ENCODE measurements at regions not wholly inside any gene's neighbourhood (a gene's known extent, or its start where the extent isn't known, plus 50 kb on each side); places are given as distances from the start of the nearest gene placed in this dataset.

DNA sequence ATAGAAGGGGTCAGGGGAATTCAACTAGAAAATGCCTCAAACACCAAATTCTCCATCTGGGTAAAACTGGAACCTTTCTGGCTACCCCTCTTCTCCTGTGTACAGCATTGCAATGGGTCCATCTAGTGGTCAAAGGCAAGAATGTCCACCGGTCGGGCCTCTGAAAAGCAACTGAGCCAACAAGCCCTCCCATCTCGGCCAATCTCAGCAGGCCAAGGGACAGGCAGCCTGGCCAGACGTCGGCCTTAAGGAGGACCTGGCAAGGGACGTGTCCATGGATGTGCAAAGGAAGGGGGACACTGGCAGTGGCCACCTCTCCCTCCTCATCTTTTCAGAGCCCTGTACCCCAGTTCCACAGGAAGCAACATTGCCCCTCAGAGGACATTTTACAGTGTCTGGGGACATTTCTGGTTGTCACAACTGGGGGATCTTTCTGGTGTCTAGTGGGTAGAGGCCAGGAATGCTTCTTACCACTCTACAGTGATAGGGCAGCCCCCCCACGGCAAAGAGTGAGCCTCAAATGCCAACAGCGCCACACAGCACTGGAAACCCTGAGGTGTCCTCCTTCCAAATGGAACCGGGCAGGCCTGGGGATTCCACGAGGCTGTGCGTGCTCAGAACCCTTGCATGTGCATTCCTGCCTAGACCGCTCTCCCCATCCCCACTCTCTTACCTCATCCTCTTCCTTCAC, 99.8 kb upstream of the FOXA2 start:
- in situ Hi-C loops (cut with MboI; ENCODE audit: low pct_unique_long_range_greater_than_20kb, low sequenced_read_pairs, unreplicated experiment) = no loop called here
- DNase-seq (ENCODE audit: low spot score) = peak; percentile 67
- TF ChIP-seq, protein P1, sequence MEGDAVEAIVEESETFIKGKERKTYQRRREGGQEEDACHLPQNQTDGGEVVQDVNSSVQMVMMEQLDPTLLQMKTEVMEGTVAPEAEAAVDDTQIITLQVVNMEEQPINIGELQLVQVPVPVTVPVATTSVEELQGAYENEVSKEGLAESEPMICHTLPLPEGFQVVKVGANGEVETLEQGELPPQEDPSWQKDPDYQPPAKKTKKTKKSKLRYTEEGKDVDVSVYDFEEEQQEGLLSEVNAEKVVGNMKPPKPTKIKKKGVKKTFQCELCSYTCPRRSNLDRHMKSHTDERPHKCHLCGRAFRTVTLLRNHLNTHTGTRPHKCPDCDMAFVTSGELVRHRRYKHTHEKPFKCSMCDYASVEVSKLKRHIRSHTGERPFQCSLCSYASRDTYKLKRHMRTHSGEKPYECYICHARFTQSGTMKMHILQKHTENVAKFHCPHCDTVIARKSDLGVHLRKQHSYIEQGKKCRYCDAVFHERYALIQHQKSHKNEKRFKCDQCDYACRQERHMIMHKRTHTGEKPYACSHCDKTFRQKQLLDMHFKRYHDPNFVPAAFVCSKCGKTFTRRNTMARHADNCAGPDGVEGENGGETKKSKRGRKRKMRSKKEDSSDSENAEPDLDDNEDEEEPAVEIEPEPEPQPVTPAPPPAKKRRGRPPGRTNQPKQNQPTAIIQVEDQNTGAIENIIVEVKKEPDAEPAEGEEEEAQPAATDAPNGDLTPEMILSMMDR (IDR thresholded peaks at IDR 0.05; ENCODE audit: extremely low read depth, insufficient read depth, missing control alignments) = peak; percentile 83

DNA sequence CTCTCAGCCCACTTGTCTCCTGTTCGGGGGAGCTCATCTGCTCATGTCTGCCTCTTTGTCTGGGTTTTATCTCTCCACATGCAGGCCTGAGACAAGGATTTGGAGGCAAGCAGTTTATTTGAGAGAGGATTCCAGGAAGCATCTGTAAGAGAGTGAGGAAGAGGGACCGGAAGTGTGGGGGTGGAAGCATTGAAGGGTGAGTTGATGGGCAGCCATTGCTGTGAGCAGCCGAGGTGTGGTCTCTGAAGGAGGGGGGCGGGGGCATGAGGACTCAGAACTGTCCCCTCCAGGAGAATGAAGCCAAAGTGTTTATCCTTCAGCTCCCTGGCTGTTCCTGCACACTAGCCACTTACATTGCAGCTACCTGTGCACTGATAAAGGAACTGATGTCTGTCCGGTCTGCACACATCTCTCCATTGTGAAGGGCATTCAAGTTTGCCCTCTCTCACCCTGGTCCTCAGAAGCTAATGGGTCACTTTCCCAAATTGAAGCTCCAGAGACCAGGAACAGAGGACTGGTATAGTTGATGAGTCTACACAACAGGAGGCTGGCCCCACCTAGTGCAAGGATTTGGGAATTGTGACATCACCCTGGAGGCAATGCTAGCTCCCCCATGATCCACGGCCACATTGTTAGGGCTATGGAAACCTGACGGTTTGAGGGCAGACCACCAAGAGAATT, 100.5 kb upstream of the FOXA2 start:
- in situ Hi-C loops (cut with MboI; ENCODE audit: low pct_unique_long_range_greater_than_20kb, low sequenced_read_pairs, unreplicated experiment) = no loop called here

DNA sequence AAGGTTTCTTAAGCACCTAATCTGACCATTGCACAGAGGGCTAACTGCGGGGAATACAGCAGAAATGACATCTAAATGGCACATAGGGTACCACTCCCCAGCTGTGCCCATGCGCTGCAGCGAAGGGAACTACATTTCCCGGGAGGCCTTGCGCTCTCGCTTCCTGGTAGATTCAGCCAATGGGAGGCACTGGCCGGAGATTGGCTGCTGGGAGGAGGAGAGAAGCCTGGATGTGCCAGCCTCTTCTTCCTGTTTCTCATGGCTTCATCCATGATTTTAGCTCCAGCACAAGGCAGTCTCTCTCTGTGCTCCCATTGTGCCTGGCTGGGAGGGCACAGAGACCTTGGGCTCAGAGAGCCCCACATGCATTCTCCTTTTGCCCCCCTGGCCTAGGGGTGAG, 101.7 kb upstream of the FOXA2 start:
- no peak for DNase-seq (ENCODE audit: low spot score)
- TF ChIP-seq, protein P1 (IDR thresholded peaks at IDR 0.05; ENCODE audit: extremely low read depth, insufficient read depth, missing control alignments) = no peak
- in situ Hi-C loops (cut with MboI; ENCODE audit: low pct_unique_long_range_greater_than_20kb, low sequenced_read_pairs, unreplicated experiment) = no loop called here

More for the DNA sequence above, 100.5 kb upstream of the FOXA2 start:
- no peak for DNase-seq (ENCODE audit: low spot score)
- TF ChIP-seq, protein P1 (IDR thresholded peaks at IDR 0.05; ENCODE audit: extremely low read depth, insufficient read depth, missing control alignments) = no peak

DNA sequence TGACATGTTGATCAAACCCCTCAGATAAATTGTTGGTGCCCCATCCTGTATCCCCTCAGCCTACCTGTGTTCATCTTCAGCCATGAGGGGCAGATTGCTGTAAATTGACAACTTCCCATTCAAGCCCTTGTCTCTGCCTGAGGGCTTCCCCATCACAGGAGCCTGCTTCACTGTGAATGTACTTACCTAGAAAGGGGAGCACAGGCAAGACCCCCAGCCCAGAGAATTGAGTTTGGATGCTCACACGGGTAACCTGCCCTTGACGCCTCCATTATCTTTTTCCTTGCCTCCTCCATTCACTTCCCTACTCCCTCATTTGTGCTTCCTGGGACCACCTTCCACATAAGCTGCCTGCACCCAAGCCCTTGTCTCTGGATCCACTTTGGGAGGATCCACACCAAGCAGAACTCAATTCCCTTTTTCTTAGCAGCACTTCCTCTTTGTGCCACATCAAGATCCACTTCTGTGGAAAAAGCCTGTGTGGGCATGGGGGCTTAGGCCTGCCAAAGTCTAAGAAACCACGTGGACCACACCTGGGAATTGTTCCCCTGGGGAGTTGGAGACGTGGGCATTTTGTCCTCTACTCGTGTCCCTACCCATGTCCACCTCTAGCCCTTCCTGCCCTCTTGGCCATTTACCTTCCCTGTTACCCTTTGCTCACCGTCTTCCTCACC, 103.4 kb upstream of the FOXA2 start:
- TF ChIP-seq, protein P1 (IDR thresholded peaks at IDR 0.05; ENCODE audit: extremely low read depth, insufficient read depth, missing control alignments) = no peak
- in situ Hi-C loops (cut with MboI; ENCODE audit: low pct_unique_long_range_greater_than_20kb, low sequenced_read_pairs, unreplicated experiment) = no loop called here
- DNase-seq (ENCODE audit: low spot score) = no peak

DNA sequence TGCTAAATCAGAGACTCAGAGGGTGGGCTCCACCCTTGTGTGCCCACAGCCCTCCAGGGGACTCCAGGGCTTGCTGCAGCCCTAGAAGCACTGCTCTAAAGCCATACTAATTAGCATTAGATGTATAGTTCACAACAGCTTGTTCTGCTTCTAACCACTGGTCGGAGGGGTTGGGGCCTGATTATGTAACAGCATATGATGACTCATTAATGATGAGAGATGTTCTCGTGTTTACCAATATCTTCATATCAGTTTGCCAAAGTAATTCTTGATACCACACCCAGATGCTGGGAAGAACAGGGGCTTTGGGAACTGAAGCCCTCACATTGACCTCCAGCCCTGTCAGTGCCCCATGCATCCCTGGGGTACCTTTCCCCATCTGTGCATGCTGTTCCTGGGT, 104.1 kb upstream of the FOXA2 start:
- in situ Hi-C loops (cut with MboI; ENCODE audit: low pct_unique_long_range_greater_than_20kb, low sequenced_read_pairs, unreplicated experiment) = no loop called here
- DNase-seq (ENCODE audit: low spot score) = no peak
- TF ChIP-seq, protein P1 (IDR thresholded peaks at IDR 0.05; ENCODE audit: extremely low read depth, insufficient read depth, missing control alignments) = no peak

DNA sequence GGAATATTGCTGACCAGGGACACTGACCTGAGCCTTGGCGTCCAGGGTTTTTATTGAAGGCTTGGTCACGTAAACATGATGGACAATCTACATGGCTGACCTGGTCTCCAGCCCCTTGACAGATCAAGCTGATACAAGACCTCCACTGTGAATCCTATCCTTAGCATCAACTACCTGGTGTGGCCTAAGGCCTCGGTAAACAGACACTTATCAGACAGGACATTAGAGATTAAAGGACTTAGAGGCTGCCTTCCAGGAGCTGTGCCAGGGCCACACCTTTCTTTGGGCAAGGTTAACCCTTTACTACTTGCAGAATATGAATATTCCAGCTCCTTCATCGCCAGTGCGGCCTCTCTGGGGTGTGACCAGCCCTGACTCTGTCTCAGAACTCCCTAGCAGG, 104.9 kb upstream of the FOXA2 start:
- no peak for DNase-seq (ENCODE audit: low spot score)
- in situ Hi-C loops (cut with MboI; ENCODE audit: low pct_unique_long_range_greater_than_20kb, low sequenced_read_pairs, unreplicated experiment) = no loop called here
- TF ChIP-seq, protein P1 (IDR thresholded peaks at IDR 0.05; ENCODE audit: extremely low read depth, insufficient read depth, missing control alignments) = no peak

Data from GM13977 (cell line).